ENCODE measurements at regions not wholly inside any gene's neighbourhood (a gene's known extent, or its start where the extent isn't known, plus 50 kb on each side); places are given as distances from the start of the nearest gene placed in this dataset.

- no peak for TF ChIP-seq CTCF (IDR thresholded peaks at IDR 0.05; ENCODE audit: insufficient read depth, low read depth, low read length)
- TF ChIP-seq EZH2 (IDR thresholded peaks at IDR 0.05; ENCODE audit: insufficient read depth, low read length) = no peak
These were observed 912.7 kb downstream of the FAT4 start for GRCh38 chr4:126227428-126227827.
